Left ventricle myocardium inferior (tissue), 1 donor: ENCODE measurements at regions not wholly inside any gene's neighbourhood (a gene's known extent, or its start where the extent isn't known, plus 50 kb on each side); places are given as distances from the start of the nearest gene placed in this dataset.

Experiments
- DNase-seq: peaks from one replicate; pipeline ENCODE4 v3.0.0-alpha.2; 2020
- H3K27ac ChIP-seq: fragments of 200-600 bp; replicated peaks from 2 replicates; pipeline ENCODE4 v1.8.0; 2021
- H3K27me3 ChIP-seq: fragments of 200-600 bp; 2 replicates; pipeline ENCODE4 v1.8.0; 2021; ENCODE audit warnings: low read depth
- H3K36me3 ChIP-seq: fragments of 200-600 bp; 2 replicates; pipeline ENCODE4 v1.8.0; 2021
- H3K4me1 ChIP-seq: fragments of 200-600 bp; 2 replicates; pipeline ENCODE4 v1.8.0; 2021
- H3K4me3 ChIP-seq: fragments of 200-600 bp; 2 replicates; pipeline ENCODE4 v1.8.0; 2021; ENCODE audit warnings: mild to moderate bottlenecking, moderate library complexity
- H3K9me3 ChIP-seq: fragments of 200-600 bp; replicated peaks from 2 replicates; pipeline ENCODE4 v1.8.0; 2021
- CTCF ChIP-seq: fragments of 200-600 bp; IDR thresholded peaks from 2 replicates; pipeline ENCODE4 v1.8.0; 2021; ENCODE audit warnings: antibody characterized with exemption, mild to moderate bottlenecking, borderline replicate concordance
- intact Hi-C: fragments of 100-400 bp; cut with micrococcal nuclease; formaldehyde crosslinking; loops from one replicate; pipeline ENCODE4 v1.11.0; 2022
- donor health status: DM: no; HTN: yes; CAD: no; lungs with severe emphysema.

GRCh38 chr4:180521181-180521580 is 1722.0 kb upstream of the TENM3 start:
- Histone ChIP-seq H3K4me1 (no peaks in the 10 kb centered on the region), H3K9me3 (no peaks in the 10 kb centered on the region), H3K4me3 (no peak overlapping the region), H3K27ac (no peak overlapping the region), H3K27me3 (no peaks in the 10 kb centered on the region), H3K36me3 (no peaks in the 10 kb centered on the region)
- no peak for TF ChIP-seq CTCF
- DNase-seq, result no peak
- intact Hi-C loops, result no loop called here

GRCh38 chr4:180525523-180526077 is 1717.6 kb upstream of the TENM3 start:
- TF ChIP-seq CTCF, result no peak
- no peak for DNase-seq

GRCh38 chr4:180528003-180528402 is 1715.2 kb upstream of the TENM3 start:
- H3K9me3 ChIP-seq, result no peaks in the 10 kb centered on the region
- no peaks in the 10 kb centered on the region for H3K27me3 ChIP-seq
- H3K27ac ChIP-seq, result no peak overlapping the region
- H3K4me3 ChIP-seq, result no peak overlapping the region
- no peaks in the 10 kb centered on the region for H3K4me1 ChIP-seq
- intact Hi-C loops, result no loop called here
- TF ChIP-seq CTCF, result no peak
- H3K36me3 ChIP-seq, result no peaks in the 10 kb centered on the region
- DNase-seq, result no peak

More at GRCh38 chr4:180525523-180526077, 1717.6 kb upstream of the TENM3 start:
- no peaks in the 10 kb centered on the region for H3K9me3 ChIP-seq
- no peaks in the 10 kb centered on the region for H3K27me3 ChIP-seq
- intact Hi-C loops, result no loop called here
- H3K4me3 ChIP-seq, result no peak overlapping the region
- H3K4me1 ChIP-seq, result no peaks in the 10 kb centered on the region
- H3K27ac ChIP-seq, result no peak overlapping the region
- H3K36me3 ChIP-seq, result no peaks in the 10 kb centered on the region

GRCh38 chr4:180530787-180531186 is 1712.4 kb upstream of the TENM3 start:
- no peaks in the 10 kb centered on the region for H3K36me3 ChIP-seq
- no peak overlapping the region for H3K4me3 ChIP-seq
- H3K9me3 ChIP-seq, result no peaks in the 10 kb centered on the region
- H3K27me3 ChIP-seq, result no peaks in the 10 kb centered on the region
- no peak overlapping the region for H3K27ac ChIP-seq
- H3K4me1 ChIP-seq, result no peaks in the 10 kb centered on the region
- DNase-seq, result no peak
- TF ChIP-seq CTCF, result no peak
- intact Hi-C loops, result no loop called here

GRCh38 chr4:180532691-180533090 is 1710.5 kb upstream of the TENM3 start:
- H3K9me3 ChIP-seq, result no peaks in the 10 kb centered on the region
- no peaks in the 10 kb centered on the region for H3K36me3 ChIP-seq
- intact Hi-C loops, result no loop called here
- no peak overlapping the region for H3K4me3 ChIP-seq
- no peak for TF ChIP-seq CTCF
- no peak for DNase-seq
- no peaks in the 10 kb centered on the region for H3K27me3 ChIP-seq
- no peaks in the 10 kb centered on the region for H3K4me1 ChIP-seq
- no peak overlapping the region for H3K27ac ChIP-seq
